GM12874 (cell line): ENCODE measurements at regions not wholly inside any gene's neighbourhood (a gene's known extent, or its start where the extent isn't known, plus 50 kb on each side); places are given as distances from the start of the nearest gene placed in this dataset.

Experiments used
- TF ChIP-seq, protein P1 (sequence below): IDR thresholded peaks from 2 replicates; pipeline ENCODE4 v1.5.1; 2011; ENCODE audit warnings: low read depth, mild to moderate bottlenecking, control low read depth, low read length, moderate library complexity; ENCODE audit not compliant: insufficient read depth

DNA sequence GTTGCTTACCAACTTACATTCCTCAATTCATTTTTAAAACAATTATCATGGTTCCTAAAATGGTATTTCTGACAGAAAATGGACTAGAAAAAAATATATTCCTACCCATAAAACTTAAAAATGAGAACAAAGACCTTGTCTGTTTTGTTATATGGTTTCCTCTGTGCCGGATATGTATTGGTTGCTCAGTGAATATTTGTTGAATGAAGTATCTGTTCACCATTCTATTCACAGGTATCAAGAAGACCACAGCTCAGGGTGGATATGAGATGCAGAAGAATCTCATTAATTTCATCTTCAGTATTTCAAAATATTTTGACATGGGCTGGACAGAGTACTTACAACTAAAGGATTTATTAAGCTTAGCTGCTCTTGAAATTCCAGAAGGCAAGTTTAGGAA is 58.1 kb downstream of the TUSC7 start:
- TF ChIP-seq, protein P1, sequence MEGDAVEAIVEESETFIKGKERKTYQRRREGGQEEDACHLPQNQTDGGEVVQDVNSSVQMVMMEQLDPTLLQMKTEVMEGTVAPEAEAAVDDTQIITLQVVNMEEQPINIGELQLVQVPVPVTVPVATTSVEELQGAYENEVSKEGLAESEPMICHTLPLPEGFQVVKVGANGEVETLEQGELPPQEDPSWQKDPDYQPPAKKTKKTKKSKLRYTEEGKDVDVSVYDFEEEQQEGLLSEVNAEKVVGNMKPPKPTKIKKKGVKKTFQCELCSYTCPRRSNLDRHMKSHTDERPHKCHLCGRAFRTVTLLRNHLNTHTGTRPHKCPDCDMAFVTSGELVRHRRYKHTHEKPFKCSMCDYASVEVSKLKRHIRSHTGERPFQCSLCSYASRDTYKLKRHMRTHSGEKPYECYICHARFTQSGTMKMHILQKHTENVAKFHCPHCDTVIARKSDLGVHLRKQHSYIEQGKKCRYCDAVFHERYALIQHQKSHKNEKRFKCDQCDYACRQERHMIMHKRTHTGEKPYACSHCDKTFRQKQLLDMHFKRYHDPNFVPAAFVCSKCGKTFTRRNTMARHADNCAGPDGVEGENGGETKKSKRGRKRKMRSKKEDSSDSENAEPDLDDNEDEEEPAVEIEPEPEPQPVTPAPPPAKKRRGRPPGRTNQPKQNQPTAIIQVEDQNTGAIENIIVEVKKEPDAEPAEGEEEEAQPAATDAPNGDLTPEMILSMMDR: no peak

DNA sequence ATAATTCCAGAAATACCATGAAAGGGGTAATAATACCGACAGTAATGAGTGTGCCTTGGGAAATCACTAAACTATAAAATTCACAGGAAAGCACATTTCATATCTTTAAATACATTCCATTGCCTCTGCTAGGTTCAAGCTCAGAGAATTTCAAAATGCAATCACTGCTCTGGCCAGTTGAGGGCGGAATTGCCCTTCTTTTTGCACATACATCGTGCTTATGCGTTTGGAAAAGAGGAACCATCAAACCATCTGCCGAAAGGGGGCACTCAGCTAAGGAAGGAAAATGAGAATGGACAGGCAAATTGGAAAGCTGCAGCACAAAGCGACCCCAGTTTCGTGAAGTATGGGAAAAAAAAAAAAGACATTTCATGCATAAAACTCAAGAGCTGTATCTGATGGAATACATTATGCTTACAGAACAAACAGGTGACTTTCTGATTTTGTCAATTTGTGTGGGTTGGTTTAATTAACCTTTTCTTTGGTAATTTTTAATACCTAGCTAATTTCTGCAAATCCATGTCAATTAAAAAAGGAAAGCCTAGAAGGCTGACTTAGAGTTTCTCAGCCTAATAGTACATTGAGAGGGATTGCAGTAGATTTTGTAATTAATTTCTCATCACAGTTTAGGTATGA is 61.4 kb downstream of the TUSC7 start:
- TF ChIP-seq, protein P1: peak; percentile 81

DNA sequence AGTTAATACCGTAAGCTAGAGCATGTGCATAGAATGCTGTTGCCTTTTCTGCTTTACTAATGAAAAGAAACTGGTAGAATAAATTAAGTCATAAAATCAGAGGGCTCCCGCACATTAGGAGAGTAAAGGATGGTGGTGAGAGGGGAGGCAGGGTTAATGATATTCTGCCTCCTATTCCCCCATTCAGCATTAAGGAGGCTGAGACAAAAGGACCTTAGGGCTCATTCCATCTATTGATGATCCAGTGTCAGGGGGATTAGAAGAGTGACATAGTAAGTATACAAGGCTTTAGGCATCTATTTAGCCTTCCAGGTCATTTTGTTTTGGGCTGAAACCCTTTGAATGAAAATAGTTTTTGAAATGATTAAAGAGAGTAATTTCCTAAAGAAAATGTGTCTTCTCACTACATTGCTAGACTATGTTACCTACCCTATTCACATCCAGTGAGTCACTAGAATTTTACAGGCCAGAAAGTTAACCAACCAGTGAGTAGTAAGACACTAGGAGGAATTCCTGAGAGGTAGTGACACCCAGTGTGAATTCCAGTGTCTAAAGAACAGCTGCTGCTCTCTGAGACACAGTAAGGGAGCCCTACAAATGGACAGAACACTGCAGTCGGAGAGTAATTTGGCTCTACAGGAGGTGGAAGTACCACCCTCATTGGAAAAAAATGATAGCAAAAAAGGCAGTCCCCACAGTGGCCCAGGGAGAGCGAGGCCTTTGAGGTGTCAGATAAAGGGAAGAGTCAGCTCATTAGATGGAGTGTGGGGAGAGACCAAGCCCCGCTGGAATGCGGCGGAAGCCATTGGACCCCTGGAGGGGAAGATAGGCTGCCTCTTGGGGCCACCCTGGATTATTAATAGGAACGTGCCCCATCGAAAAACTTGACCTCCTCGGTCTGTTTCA is 67.6 kb downstream of the TUSC7 start:
- TF ChIP-seq, protein P1: no peak

DNA sequence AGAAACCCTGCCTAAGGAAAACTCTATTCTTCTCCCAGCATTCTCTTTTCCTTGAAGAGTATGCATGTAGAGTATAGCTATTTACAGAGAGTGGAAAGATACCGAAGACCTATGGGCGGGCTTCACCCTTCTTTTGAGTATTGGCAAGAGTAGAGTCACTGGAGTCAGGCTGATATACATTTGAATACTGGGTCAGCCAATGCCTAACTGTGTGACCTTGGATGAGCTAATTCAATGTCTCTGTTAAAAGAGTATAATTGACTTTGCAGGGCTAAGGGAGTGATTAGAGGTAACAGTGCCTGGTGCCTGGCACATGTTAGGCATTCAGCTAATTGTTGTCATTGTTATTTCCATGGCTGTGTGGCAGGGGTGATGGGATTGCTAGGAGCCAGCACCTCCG is 75.6 kb downstream of the TUSC7 start:
- TF ChIP-seq, protein P1: no peak

DNA sequence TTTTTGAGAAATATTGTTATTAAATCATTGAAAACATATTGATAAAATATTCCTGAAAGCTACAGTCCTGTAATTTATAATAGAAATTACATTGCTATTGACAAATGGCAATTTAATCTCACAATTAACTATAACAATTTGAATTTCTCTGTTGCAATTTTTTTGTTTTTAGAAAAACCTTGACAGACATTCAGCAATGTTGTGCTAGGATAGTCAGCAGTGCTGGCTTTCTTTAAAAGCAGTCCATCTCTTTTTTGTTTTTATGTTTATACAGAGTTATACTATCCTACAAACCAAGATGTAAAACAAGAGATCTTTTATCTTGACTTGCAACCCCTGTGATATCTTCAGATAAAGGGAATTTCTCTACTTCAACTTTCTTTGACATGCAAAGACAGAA is 93.1 kb downstream of the TUSC7 start:
- TF ChIP-seq, protein P1: no peak

DNA sequence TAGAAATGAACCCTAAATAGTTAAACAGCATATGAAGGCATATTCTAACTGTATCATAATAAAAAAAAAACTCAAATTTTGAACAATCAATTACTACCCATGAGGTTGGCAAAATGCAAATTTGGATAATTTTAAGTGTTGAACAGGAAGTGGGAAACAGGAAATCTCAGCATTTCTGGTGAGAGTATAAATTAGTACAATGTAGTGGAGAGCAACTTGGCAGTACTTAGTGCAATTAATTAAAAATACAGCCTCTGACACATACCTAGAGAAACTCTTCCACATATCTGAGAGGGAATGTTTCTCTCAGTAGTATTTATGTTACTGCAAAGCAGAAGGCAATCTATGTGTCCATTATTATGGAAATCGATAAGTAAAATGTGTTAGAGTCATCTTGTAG is 96.8 kb downstream of the TUSC7 start:
- TF ChIP-seq, protein P1: no peak

DNA sequence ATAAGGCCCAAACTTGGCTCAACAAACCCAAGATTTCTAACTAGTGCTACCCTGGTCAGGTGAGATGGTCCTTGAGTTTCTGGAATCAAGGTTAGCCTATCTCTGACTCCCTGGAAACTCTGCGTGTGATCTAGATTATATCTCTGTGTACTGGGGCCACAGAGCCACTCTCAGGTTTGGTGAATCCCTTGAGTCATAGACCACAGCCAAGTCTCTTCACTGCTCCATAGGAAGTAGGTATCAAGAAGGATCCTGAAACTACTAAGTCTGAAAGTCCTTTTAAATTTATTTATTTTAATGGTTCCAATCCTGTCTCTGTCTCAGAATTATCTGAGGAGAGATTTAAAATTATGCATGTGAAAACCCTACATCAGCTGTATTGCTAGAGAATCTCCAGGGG is 99.1 kb downstream of the TUSC7 start:
- TF ChIP-seq, protein P1: no peak
